ENCODE measurements at regions not wholly inside any gene's neighbourhood (a gene's known extent, or its start where the extent isn't known, plus 50 kb on each side); places are given as distances from the start of the nearest gene placed in this dataset.

GRCh38 chr16:86975445-86975844 is 341.7 kb downstream of the C16orf95 start:
- peak; percentile 82 for DNase-seq (ENCODE audit: low read depth, low spot score)

- DNase-seq (ENCODE audit: low read depth, low spot score): no peak
Measured at GRCh38 chr16:86977076-86977676, 340.0 kb downstream of the C16orf95 start.

GRCh38 chr16:86978445-86979030 is 338.7 kb downstream of the C16orf95 start:
- DNase-seq (ENCODE audit: low read depth, low spot score): no peak

GRCh38 chr16:86979061-86979460 is 338.1 kb downstream of the C16orf95 start:
- DNase-seq (ENCODE audit: low read depth, low spot score): no peak

GRCh38 chr16:86979984-86980553 is 337.1 kb downstream of the C16orf95 start:
- DNase-seq (ENCODE audit: low read depth, low spot score): no peak

- DNase-seq (ENCODE audit: low read depth, low spot score): no peak
Measured at GRCh38 chr16:86980644-86981043, 336.5 kb downstream of the C16orf95 start.

- DNase-seq (ENCODE audit: low read depth, low spot score): no peak
Measured at GRCh38 chr16:86982347-86982596, 334.9 kb downstream of the C16orf95 start.

GRCh38 chr16:86982912-86983311 is 334.3 kb downstream of the C16orf95 start:
- DNase-seq (ENCODE audit: low read depth, low spot score): no peak

- DNase-seq (ENCODE audit: low read depth, low spot score): no peak
Measured at GRCh38 chr16:86983621-86984020, 333.6 kb downstream of the C16orf95 start.

GRCh38 chr16:86984343-86984742 is 332.8 kb downstream of the C16orf95 start:
- no peak for DNase-seq (ENCODE audit: low read depth, low spot score)

- DNase-seq (ENCODE audit: low read depth, low spot score): peak; percentile 90
Measured at GRCh38 chr16:86984991-86985647, 332.1 kb downstream of the C16orf95 start.

GRCh38 chr16:86985648-86986015 is 331.6 kb downstream of the C16orf95 start:
- no peak for DNase-seq (ENCODE audit: low read depth, low spot score)

- DNase-seq (ENCODE audit: low read depth, low spot score): no peak
Measured at GRCh38 chr16:86986136-86986535, 331.1 kb downstream of the C16orf95 start.

GRCh38 chr16:86986809-86987487 is 330.2 kb downstream of the C16orf95 start:
- DNase-seq (ENCODE audit: low read depth, low spot score): no peak

GRCh38 chr16:86987746-86988670 is 329.2 kb downstream of the C16orf95 start:
- no peak for DNase-seq (ENCODE audit: low read depth, low spot score)

GRCh38 chr16:86988920-86989696 is 328.1 kb downstream of the C16orf95 start:
- DNase-seq (ENCODE audit: low read depth, low spot score): peak; percentile 78

GRCh38 chr16:86990451-86990850 is 326.7 kb downstream of the C16orf95 start:
- no peak for DNase-seq (ENCODE audit: low read depth, low spot score)

- DNase-seq (ENCODE audit: low read depth, low spot score): no peak
Measured at GRCh38 chr16:86991679-86992078, 325.5 kb downstream of the C16orf95 start.

- DNase-seq (ENCODE audit: low read depth, low spot score): no peak
Measured at GRCh38 chr16:86992587-86992986, 324.6 kb downstream of the C16orf95 start.

GRCh38 chr16:86993426-86994110 is 323.6 kb downstream of the C16orf95 start:
- no peak for DNase-seq (ENCODE audit: low read depth, low spot score)
